Dedifferentiated amniotic fluid mesenchymal stem cell (primary cell): ENCODE measurements at regions not wholly inside any gene's neighbourhood (a gene's known extent, or its start where the extent isn't known, plus 50 kb on each side); places are given as distances from the start of the nearest gene placed in this dataset.

Experiments used
- DNase-seq: peaks from one replicate; pipeline ENCODE4 v3.0.0-alpha.2; 2016; ENCODE audit errors: extremely low spot score

DNA sequence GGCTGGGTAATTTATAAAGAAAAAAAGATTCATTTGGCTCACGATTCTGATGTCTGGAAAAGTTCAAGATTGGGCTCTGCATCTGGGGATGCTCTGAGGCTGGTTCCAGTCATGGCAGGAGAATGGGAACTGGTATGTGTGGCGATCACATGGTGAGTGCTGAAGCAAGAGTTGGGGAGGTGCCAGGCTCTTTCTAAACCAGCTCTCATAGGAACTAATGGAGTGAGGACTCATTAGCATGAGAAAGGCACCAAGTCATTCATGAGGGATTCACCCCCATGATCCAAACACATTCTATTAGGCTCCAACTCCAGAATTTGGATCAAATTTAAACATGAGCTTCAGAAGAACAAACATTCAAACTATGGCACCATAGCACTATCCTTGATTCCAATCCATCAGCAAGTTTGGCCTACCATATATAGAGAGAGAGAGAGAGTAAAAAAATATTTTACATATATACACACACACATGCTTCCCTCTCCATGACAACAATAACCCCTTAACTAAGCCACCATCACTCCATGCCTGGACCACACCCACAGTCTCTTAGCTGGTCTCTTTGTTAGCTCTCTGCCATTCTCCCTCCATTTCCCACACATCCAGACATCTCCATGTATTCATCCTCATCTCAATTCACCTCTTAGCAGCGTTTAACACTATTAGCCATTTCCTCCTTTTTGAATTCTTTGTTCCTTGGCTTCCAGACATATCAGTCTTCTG, 57.9 kb downstream of the NPY start:
- DNase-seq = no peak

DNA sequence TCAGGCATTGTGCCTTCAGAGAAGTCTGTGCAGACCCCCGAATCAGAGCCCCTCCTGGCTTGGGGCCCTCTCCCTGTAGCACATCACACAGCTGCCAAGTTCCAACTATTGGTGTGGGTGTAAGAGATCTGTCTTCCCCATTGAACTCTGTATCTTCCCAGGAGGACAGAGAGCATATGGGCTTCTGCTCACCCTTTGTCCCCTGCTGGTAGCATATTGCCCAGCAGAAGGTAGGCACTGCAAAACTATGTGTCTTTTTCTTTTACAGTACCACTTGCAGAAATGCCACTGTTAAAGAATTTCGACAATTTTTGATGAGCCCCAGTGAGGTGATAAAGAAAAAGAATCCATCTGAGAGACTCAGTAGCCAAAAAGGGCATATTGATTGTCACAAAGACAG, 59.6 kb downstream of the NPY start:
- DNase-seq = no peak

DNA sequence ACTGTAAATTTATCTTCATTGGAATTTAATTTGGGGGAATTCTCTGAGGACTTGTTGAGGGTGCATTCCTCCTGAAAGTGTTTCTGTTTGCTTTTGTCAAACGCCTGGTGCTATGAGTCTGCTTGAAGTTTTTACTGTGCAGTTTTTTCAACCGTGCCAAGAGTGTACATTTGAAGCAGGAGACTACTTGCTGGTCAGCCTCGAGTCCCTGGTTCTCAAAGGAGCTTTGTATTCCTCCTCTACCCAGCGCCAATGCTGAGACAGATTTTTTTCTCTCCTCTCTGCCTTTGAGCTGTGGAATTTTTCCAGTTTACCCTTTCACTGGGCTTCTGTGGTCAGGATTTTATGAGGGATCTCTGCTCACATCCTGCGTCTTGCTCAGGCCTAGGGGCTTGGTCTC, 62.1 kb downstream of the NPY start:
- no peak for DNase-seq

DNA sequence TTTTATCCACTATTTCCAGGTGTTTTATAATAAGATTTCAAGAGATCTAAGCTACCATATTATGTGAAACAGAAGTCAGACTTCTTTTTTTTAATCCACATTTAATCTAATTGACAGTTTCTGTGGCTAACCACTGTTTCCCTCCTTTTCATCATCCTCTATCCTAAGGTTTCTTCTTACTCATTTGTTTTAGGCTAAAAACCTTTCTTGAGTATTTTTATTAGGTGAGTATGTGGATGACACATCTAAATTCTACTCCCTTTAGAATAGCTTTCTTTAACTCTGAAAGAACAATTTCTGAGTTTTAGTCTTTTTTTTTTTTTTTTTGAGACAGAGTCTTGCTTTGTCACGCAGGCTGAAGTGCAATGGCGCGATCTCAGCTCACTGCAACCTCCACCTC, 62.7 kb downstream of the NPY start:
- DNase-seq = no peak

DNA sequence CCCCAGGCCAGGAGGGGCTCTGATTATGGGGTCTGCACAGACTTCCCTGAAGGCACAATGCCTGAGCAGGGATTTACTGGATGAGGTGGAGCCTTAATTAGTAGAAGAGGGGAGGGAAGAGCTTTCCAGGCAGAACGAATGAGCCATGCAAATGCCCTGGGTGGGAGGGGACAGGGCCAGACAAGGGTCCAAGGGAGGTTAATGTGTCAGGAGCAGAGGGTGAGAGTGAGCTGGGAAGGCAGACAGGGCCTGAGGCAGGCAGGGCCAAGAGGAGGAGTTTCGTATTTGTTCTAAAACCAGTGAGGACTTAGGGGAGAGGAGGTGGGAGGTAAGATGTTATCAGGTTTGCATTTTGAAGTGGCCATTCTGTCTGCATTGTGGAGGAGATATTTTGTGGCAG, 65.3 kb downstream of the NPY start:
- DNase-seq = no peak

DNA sequence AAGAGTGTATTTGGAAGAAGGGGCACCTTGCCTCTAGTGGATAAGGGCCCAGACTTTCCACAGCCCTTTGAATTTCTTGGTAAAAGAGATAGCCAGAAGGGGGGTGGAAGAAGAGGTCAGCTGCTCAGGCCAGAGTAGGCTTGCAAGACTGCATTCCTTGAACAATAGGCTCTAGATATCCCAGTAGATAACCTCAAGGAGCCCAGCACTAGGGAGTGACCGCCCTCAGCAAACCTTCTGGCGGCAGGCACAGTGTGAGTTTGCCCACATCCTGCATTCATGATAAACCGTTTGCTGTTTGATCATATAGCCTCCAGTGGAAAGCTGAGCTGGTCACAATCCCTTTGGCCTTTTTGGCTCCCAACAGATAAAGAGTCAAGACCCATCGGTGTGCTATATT, 70.5 kb downstream of the NPY start:
- no peak for DNase-seq

DNA sequence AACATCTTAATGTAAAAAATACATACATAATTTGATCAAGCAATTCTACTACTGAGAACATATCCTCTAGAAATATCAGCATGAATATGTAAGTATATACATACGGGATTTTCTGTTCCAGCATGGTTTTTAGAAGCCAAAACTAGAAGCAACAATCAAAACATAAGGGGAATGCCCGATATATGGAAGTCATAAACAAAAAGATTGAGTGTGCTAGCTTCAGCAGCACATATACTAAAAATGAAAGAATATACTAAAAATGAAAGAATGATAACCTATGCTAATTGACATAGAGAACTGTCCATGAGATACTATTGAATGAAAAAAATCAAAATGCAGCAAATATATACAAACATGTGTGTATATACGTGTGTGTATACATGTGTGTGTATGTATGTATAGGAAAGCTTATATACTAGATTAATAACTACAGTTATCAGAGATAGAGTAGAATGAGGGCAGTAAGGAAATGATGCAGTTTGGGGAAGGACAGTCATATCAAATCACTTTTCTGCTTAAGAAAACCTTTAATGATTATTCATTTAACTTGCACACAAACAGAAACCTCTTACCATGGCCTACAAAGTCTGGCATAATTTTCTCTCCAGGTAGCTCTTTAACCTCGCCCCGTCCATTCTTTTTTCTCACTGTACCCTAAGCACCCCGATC, 72.9 kb downstream of the NPY start:
- no peak for DNase-seq

DNA sequence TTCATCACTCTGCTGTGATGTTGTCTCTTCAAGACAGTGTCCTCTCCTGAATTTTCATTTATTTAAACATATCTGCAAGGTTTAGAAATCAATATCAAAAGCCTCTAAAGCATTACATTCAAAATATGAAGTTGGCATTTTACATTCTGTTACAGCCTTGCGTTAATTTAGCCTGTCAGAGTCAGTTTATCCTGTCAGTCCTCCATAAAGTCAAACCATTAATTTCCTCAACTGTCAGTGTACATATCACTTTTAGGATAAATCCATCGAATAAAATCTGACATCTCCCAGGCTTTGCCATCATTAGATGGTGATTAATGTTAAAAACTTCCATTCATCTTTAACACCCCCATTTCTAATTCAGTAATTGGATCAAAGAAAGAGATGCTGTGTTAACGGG, 77.0 kb downstream of the NPY start:
- DNase-seq = no peak

DNA sequence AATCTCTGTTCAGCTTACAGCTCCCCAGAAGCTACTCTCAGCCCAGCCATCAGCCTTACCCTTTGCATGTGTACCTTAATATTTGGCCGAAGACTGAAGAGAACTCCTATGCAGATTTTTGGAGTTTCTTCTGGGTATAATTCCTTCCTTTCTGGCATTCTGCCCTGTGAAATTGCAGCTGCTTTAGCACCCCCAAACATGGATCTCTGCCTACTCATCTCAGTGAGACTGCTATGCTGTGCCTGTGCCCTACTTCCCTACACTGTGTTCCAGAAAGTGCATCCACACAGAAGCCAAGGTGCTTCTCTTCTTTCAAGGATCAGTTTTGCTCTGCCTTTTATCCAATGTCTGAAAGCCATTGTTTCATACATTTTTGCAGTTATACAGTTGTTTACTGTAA, 81.6 kb downstream of the NPY start:
- DNase-seq = no peak

DNA sequence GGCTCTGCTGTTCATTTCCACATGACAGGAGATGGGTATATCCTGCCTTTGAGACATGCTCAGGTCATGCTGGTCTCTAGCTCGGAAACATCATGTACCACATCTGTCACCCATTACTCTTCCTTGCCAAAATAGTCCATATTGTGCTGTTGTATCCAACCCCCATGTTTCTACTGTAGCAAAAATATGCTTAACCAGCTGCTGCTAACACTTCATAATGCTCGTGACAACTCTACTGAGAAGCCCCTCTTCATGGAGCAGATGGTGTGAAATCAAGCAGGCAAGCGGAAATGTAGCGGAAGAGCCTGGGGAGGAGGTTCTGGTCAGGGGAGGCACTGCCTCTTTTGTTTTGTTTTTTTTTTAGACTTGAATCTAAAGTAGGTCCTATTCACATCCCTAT, 82.9 kb downstream of the NPY start:
- DNase-seq = no peak

DNA sequence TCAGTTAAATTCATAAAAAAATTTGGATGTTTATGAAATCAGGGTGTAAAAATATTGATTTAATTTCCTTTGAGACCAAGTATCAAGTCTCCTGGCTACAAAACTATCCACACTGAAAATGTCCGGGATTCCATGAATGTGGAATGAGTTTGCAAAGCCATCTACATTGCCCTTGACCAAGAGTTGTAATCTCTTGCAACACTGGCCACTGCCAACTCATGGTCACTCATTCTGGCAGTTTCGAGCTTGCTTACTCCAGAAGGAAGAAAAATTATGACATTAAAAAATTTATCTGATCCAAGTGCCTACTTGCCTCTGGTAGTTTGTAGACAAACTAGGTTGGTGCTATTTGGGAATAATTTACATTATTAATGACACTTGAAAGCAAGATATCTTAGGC, 84.2 kb downstream of the NPY start:
- DNase-seq = no peak

DNA sequence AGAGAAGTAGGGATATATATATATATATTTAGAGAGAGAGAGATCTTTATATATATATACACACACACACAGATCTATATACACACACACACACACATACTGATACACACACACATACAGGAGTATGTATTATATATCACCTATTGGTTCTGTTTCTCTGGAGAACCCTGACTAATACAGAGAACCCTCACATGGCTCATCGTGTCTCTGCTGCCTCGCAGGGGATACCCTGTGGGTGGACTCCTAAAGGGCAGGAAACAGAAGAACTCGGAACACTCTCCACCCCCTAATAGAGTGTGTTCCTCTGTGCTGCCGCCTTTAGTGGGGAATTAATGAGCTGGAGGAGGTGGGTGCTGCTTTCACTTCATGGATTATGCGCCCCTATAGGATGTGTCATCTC, 86.6 kb downstream of the NPY start:
- no peak for DNase-seq

DNA sequence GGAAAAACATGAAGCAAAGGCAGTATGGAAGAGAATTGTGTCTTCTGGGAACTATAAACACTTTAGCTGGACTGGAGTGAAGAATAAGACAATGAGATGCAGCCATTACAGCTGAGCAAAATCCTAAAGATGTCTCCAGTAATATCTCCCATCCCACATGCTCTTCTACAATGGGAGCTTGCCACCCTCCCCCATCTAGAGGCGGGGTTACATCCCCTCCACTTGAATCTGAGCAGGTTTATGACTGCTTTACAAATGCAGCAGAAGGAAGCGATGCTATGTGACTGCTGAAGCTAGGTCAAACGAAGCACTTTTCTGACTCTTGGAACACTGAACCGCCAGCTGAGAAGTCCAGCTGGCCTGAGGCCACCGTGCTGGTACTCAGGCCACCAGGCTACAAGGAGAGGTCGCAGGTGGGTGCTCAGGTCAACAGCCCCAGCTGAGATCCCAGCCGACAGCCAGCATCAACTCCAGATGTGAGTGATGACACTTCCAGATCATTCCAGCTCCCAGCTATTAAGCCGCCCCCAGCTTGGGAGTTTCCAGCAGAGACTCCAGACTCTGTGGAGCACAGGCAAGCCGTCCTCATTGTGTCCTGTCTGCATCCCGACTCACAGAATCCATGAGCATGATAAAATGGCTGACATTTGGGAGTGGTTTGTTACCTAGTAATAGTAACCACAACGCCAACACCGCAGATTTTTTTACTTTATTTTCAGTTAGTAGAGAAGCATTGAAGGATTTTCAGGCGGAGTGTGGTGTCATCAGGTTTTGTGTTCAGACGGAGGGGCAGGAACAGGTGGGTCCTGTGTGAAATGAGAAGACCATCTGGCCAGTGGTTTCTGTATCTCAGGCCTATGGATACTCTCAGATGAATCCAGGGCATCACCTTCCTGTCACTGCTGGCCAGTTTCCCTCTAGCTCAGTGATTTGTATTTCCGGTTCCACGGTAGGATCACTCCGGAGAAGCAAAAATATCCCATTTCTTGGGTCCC, 89.3 kb downstream of the NPY start:
- no peak for DNase-seq

DNA sequence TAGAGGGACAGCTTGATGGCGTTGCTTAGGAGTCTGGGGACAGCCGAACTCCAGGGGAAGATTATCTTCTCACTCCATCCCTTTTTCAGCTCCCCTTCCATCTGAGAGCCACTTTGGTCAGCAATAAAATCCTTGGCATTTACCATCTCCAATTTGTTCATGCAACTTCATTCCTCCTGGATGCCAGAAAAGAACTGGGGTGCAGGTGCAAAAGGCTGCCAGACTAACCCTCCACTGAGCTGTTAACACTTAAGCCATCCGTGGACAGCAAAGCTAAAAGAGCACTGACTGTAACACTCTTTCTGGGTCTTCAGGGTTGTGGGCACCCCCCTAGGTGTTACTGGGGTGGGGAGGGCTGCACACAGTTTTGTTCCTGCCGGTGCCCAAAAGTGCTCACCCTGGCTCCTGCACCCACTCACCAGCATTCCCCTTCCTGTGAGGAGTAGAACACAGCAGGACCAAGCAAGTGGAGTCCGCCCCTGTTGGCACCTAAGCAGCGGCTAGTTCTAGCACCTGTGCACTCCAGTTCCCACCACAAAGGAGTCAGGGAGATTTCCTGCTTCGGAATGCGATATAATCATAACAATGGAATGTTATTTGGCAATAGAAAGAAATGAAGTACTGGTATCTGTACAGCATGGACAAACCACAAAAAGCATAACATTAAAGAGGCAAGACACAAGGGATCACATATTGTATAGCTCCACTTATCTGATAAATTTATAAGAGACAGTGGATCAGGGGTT, 95.1 kb downstream of the NPY start:
- DNase-seq = no peak

DNA sequence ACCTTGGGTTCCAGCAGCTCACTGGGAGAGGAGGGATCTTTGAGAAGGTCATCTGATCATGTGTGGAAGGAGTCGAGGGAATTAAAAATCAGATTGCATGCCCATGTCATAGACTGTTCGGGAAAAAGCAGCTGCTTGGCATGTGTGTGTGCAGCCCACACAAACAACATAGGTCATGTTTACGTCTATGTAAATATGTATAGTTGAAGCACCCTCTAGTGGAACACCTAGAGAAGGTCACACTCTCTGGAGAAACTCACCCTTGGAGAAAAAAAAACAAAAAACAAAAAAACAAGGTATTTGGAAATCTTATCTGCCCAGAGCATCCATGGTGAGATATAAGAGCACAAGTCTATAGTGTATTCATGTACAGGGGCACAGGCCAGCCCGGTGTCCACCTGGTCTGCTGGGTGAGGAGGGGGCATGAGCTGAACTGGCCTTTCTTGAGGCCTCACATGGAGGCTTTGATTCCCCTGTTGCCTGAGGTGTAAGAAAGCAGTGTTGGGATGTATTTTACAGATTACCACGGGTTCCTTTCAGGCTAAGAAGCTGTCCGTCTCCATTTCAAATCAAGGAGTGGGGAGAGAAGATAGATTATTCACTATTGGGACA, 98.0 kb downstream of the NPY start:
- DNase-seq = no peak

DNA sequence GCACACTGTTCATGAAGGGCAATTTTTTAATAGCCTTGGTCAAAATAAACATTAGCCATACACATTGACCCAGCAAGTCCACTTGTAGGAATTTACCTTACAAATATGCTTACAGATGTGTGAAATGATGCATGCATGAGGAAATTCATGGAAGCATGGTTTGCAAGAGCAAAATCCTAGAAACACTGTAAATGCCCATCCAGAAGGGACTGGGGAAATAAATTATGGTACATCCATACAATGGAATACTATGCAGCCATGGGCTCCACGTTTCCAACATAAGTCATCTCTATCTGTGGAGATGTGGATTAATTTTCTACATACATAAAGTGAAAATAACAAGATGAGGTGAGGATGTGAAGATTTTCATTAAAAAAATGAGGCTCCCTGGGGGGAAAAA, 99.1 kb downstream of the NPY start:
- no peak for DNase-seq

DNA sequence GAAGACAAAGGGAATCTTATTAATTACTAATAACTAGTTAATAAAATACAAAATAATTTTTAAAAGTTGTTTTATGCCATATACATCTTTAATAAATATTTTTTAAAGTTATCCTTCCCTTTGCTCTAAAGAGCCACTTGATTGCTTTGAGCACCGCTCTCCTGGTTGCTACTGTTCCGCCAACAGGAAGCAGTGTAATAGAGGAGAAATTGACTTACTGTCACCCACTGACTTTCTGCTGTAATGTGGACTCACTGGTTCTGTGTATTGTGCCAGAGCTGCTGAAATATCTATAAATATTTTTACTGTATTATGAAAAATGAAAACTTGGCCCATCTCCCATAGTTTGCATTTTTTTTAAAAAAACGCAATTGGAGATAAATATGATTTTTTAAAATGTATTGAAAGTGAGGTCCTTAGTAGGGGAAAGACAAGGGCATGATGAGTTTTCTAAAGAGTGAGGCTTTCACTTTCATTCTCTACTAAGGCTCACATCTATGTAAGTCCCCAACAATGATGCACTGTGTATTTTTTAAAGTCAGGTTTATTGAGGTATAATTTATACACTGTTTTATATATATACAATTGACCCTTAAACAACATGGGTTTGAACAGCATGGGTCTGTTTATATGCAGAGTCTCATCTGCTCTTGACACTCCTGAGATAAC, 100.5 kb downstream of the NPY start:
- DNase-seq = no peak

DNA sequence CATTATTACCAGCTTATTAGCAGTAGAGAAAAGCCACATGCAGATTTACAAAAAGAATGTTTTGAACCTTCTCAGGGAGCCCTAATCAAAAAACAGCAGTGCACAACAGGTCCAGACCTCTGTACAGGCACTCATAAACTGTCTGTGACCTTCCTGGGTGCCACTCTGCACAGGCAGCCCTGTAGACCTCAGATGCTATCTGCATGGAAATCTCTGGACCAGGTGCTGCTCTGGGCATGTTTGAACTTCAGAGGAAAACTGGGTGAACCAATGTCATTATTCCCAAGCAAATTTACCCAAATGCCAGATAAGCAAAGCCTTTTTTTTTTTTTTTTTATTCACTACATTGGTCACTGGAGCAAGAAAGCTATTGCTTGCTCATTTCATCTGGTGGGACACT, 104.2 kb downstream of the NPY start:
- no peak for DNase-seq

DNA sequence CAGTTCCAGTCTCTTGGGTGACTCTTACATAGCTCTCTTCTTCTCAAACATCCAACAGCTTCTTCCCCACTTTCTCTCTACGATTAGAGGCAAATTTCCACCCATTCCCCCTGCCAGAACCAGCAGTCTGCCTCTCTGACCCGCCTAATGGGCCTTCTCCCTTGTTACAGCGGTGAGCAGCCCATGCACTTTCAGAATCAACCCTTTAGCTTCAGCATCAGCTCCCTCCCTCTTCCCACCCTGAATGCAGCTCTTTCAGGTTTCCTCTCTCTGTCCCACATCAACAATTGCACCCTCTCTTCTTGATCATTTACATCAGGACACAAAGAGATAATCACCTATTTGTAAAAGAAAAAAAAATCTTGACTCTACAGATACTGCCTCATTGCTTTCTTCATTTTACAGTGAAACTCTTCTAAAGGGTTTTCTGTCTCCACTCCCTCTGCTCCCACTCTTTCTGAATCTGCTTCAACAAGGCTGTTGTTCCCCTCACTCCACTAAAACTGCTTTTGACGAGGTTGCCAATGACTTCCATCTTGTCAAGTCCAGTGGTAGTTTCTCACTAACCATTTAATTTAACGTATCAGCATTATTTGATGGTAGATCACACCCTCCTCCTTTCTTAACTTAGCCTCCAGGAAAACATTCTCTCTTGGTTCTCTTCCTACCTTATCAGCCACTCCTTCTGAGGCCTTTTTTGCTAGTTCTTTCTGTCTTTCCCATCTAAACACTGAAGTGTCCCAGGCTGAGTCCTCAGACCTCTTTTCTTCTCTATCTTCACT, 106.6 kb downstream of the NPY start:
- no peak for DNase-seq

DNA sequence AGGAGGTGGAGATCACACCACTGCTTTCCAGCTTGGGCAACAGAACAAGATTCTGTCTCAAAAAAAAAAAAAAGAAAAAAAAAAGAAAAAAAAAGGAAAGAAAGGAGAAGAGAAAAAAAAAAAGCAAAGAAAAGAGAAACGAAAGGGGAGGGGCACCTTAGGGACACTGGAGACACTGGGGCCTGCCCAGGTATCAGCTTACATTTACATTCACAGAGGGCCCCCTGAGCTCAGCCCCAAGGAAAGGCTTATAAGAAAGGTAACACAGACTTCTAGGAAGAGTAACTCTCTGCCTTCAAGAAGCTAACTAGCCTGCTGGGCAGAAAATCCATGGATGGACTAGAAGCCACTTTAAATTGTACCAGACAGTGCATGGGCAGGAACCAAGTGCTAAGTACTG, 108.8 kb downstream of the NPY start:
- DNase-seq = no peak
